ENCODE measurements at regions not wholly inside any gene's neighbourhood (a gene's known extent, or its start where the extent isn't known, plus 50 kb on each side); places are given as distances from the start of the nearest gene placed in this dataset.
"Not testable (repeated sequence)": the region's sequence is repeated elsewhere in the genome, so short reads cannot be mapped to it uniquely, and the experiment has no call there.

- DNase-seq: no peak
- Mint-ChIP-seq H3K4me1 (no peaks in the 10 kb centered on the region), H3K27me3 (no peaks in the 10 kb centered on the region), H3K4me3 (no peak overlapping the region), H3K36me3 (no peaks in the 10 kb centered on the region), H3K9me3 (no peaks in the 10 kb centered on the region), H3K27ac (no peak overlapping the region)
- CTCF ChIA-PET: no interaction called here
Measured at GRCh38 chr4:114223580-114223979, 244.1 kb upstream of the ARSJ start.

- Mint-ChIP-seq H3K36me3 (no peaks in the 10 kb centered on the region), H3K4me3 (no peak overlapping the region), H3K27ac (no peak overlapping the region), H3K9me3 (no peaks in the 10 kb centered on the region), H3K4me1 (no peaks in the 10 kb centered on the region), H3K27me3 (no peaks in the 10 kb centered on the region)
- DNase-seq: no peak
- CTCF ChIA-PET: no interaction called here
Measured at GRCh38 chr4:114225436-114225835, 246.0 kb upstream of the ARSJ start.

GRCh38 chr4:114226179-114226578 is 246.7 kb upstream of the ARSJ start:
- H3K36me3 Mint-ChIP-seq: no peaks in the 10 kb centered on the region
- CTCF ChIA-PET: no interaction called here
- no peaks in the 10 kb centered on the region for H3K9me3 Mint-ChIP-seq

GRCh38 chr4:114226968-114227760 is 247.7 kb upstream of the ARSJ start:
- Mint-ChIP-seq H3K36me3 (no peaks in the 10 kb centered on the region), H3K9me3 (no peaks in the 10 kb centered on the region), H3K27me3 (no peaks in the 10 kb centered on the region), H3K4me3 (no peak overlapping the region), H3K4me1 (no peaks in the 10 kb centered on the region), H3K27ac (no peak overlapping the region)
- CTCF ChIA-PET: no interaction called here
- no peak for DNase-seq

More at GRCh38 chr4:114226179-114226578, 246.7 kb upstream of the ARSJ start:
- no peak for DNase-seq
- Mint-ChIP-seq H3K4me3 (no peak overlapping the region), H3K27ac (no peak overlapping the region), H3K4me1 (no peaks in the 10 kb centered on the region), H3K27me3 (no peaks in the 10 kb centered on the region)

GRCh38 chr4:114229706-114230105 is 250.3 kb upstream of the ARSJ start:
- Mint-ChIP-seq H3K4me3 (no peak overlapping the region), H3K27ac (no peak overlapping the region), H3K9me3 (no peaks in the 10 kb centered on the region), H3K27me3 (no peaks in the 10 kb centered on the region), H3K36me3 (no peaks in the 10 kb centered on the region), H3K4me1 (no peaks in the 10 kb centered on the region)
- CTCF ChIA-PET: no interaction called here
- DNase-seq: no peak

- Mint-ChIP-seq H3K9me3 (no peaks in the 10 kb centered on the region), H3K4me3 (no peak overlapping the region), H3K4me1 (no peaks in the 10 kb centered on the region), H3K27me3 (no peaks in the 10 kb centered on the region), H3K27ac (no peak overlapping the region), H3K36me3 (no peaks in the 10 kb centered on the region)
- CTCF ChIA-PET: no interaction called here
- DNase-seq: no peak
Measured at GRCh38 chr4:114236171-114236769, 256.8 kb upstream of the ARSJ start.

GRCh38 chr4:114237997-114238396 is 258.6 kb upstream of the ARSJ start:
- Mint-ChIP-seq H3K27me3 (no peaks in the 10 kb centered on the region), H3K27ac (no peak overlapping the region), H3K9me3 (no peaks in the 10 kb centered on the region), H3K4me1 (no peaks in the 10 kb centered on the region), H3K36me3 (no peaks in the 10 kb centered on the region), H3K4me3 (no peak overlapping the region)
- no peak for DNase-seq
- CTCF ChIA-PET: no interaction called here

GRCh38 chr4:114249561-114249960 is 270.1 kb upstream of the ARSJ start:
- Mint-ChIP-seq H3K9me3 (no peaks in the 10 kb centered on the region), H3K4me1 (no peaks in the 10 kb centered on the region), H3K27ac (no peak overlapping the region), H3K27me3 (no peaks in the 10 kb centered on the region), H3K36me3 (no peaks in the 10 kb centered on the region), H3K4me3 (no peak overlapping the region)
- DNase-seq: no peak
- CTCF ChIA-PET: no interaction called here

- H3K36me3 Mint-ChIP-seq: no peaks in the 10 kb centered on the region
Measured at GRCh38 chr4:114249976-114250375, 270.5 kb upstream of the ARSJ start.

GRCh38 chr4:114250439-114250891 is 271.0 kb upstream of the ARSJ start:
- Mint-ChIP-seq H3K4me1 (no peaks in the 10 kb centered on the region), H3K9me3 (no peaks in the 10 kb centered on the region)
- CTCF ChIA-PET: no interaction called here

More at GRCh38 chr4:114249976-114250375, 270.5 kb upstream of the ARSJ start:
- DNase-seq: no peak
- Mint-ChIP-seq H3K9me3 (no peaks in the 10 kb centered on the region), H3K4me1 (no peaks in the 10 kb centered on the region), H3K27ac (no peak overlapping the region), H3K4me3 (no peak overlapping the region), H3K27me3 (no peaks in the 10 kb centered on the region)
- CTCF ChIA-PET: no interaction called here

GRCh38 chr4:114251020-114251419 is 271.6 kb upstream of the ARSJ start:
- no peaks in the 10 kb centered on the region for H3K9me3 Mint-ChIP-seq
- H3K36me3 Mint-ChIP-seq: no peaks in the 10 kb centered on the region
- H3K27me3 Mint-ChIP-seq: no peaks in the 10 kb centered on the region
- DNase-seq: no peak
- H3K4me1 Mint-ChIP-seq: no peaks in the 10 kb centered on the region
- no peak overlapping the region for H3K27ac Mint-ChIP-seq
- CTCF ChIA-PET: no interaction called here
- H3K4me3 Mint-ChIP-seq: no peak overlapping the region

More at GRCh38 chr4:114250439-114250891, 271.0 kb upstream of the ARSJ start:
- DNase-seq: no peak
- no peaks in the 10 kb centered on the region for H3K36me3 Mint-ChIP-seq
- H3K27me3 Mint-ChIP-seq: no peaks in the 10 kb centered on the region
- no peak overlapping the region for H3K4me3 Mint-ChIP-seq
- H3K27ac Mint-ChIP-seq: no peak overlapping the region

GRCh38 chr4:114252499-114252898 is 273.1 kb upstream of the ARSJ start:
- no peak overlapping the region for H3K4me3 Mint-ChIP-seq
- H3K27me3 Mint-ChIP-seq: no peaks in the 10 kb centered on the region
- H3K9me3 Mint-ChIP-seq: no peaks in the 10 kb centered on the region
- no peak overlapping the region for H3K27ac Mint-ChIP-seq
- CTCF ChIA-PET: no interaction called here
- H3K36me3 Mint-ChIP-seq: no peaks in the 10 kb centered on the region
- DNase-seq: no peak
- H3K4me1 Mint-ChIP-seq: no peaks in the 10 kb centered on the region

- CTCF ChIA-PET: no interaction called here
- H3K36me3 Mint-ChIP-seq: no peaks in the 10 kb centered on the region
- H3K4me3 Mint-ChIP-seq: no peak overlapping the region
Measured at GRCh38 chr4:114257501-114257900, 278.1 kb upstream of the ARSJ start.

GRCh38 chr4:114262421-114262820 is 283.0 kb upstream of the ARSJ start:
- H3K9me3 Mint-ChIP-seq, DNase-seq, H3K27me3 Mint-ChIP-seq, H3K4me1 Mint-ChIP-seq, H3K36me3 Mint-ChIP-seq, CTCF ChIA-PET, H3K27ac Mint-ChIP-seq, H3K4me3 Mint-ChIP-seq: not testable (repeated sequence)

More at GRCh38 chr4:114257501-114257900, 278.1 kb upstream of the ARSJ start:
- no peak overlapping the region for H3K27ac Mint-ChIP-seq
- H3K27me3 Mint-ChIP-seq: no peaks in the 10 kb centered on the region
- no peaks in the 10 kb centered on the region for H3K9me3 Mint-ChIP-seq
- H3K4me1 Mint-ChIP-seq: no peaks in the 10 kb centered on the region
- no peak for DNase-seq

GRCh38 chr4:114263233-114263632 is 283.8 kb upstream of the ARSJ start:
- CTCF ChIA-PET: no interaction called here
- DNase-seq: no peak
- Mint-ChIP-seq H3K36me3 (no peaks in the 10 kb centered on the region), H3K4me3 (no peak overlapping the region), H3K9me3 (no peaks in the 10 kb centered on the region), H3K4me1 (no peaks in the 10 kb centered on the region), H3K27ac (no peak overlapping the region), H3K27me3 (no peaks in the 10 kb centered on the region)
